ENCODE measurements at regions not wholly inside any gene's neighbourhood (a gene's known extent, or its start where the extent isn't known, plus 50 kb on each side); places are given as distances from the start of the nearest gene placed in this dataset.

DNA sequence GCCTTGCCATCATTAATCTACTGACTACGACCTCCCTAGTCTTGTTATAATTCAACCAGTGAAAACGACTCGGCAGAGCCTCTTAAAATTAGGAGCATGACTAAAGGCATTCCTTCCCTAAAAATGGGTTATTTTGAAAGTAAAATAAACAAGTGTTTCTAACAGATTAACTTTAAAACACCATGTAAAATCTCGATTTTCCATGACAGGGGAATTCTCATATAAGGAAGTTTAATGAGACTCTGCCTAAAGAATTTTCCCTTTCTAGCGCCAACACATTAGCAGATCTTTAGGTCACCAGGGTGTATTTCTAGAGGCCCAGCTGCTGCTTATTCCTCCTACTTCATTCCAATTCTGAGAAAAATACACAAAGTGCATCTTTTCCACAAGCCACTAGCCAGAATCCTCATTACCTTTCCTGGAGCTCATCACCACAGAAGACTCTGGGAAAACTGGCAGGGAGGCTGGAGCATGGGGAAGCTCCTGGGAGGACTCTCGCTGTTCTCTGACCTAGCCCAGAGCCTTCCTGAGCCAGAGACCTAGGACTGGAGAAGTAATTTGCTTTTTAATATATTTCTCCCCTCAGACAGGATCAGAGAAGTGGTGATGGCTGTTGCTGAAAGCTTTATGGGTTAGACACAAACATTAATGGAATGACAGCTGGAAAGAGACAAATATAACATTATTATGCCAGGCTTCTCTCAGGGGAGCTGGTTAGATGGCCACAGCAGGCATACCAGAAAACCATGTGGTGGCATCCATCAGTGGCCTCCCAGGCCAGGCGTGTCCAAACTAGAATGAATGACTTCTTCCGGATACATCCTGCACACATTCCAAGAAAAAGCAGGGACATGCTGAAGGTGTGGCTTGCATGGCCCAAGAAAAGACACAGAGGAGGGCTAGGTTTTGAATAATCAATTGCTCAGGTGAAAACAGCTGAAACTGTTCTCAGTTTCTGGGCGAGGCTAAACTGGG lies 63.6 kb upstream of the CTTNBP2NL start:
- TF ChIP-seq, protein P1, sequence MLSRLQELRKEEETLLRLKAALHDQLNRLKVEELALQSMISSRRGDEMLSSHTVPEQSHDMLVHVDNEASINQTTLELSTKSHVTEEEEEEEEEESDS (CRISPR knock-in tag; IDR thresholded peaks at IDR 0.05): no peak
- TF ChIP-seq HNRNPK (IDR thresholded peaks at IDR 0.05; ENCODE audit: low read depth, low read length, poor library complexity, severe bottlenecking) (no peak), POLR2A (conservative IDR thresholded peaks at IDR 0.05) (no peak), SMARCA4 (IDR thresholded peaks at IDR 0.05) (no peak), NR1H2 (CRISPR knock-in tag; IDR thresholded peaks at IDR 0.05) (no peak), ZNF23 (CRISPR knock-in tag; IDR thresholded peaks at IDR 0.05) (no peak), KLF16 (IDR thresholded peaks at IDR 0.05) (no peak), ZNF274 (IDR thresholded peaks at IDR 0.05; ENCODE audit: borderline replicate concordance, low read depth, low read length) (no peak), ELF4 (CRISPR knock-in tag; IDR thresholded peaks at IDR 0.05) (no peak)
- TF ChIP-seq, protein P2, sequence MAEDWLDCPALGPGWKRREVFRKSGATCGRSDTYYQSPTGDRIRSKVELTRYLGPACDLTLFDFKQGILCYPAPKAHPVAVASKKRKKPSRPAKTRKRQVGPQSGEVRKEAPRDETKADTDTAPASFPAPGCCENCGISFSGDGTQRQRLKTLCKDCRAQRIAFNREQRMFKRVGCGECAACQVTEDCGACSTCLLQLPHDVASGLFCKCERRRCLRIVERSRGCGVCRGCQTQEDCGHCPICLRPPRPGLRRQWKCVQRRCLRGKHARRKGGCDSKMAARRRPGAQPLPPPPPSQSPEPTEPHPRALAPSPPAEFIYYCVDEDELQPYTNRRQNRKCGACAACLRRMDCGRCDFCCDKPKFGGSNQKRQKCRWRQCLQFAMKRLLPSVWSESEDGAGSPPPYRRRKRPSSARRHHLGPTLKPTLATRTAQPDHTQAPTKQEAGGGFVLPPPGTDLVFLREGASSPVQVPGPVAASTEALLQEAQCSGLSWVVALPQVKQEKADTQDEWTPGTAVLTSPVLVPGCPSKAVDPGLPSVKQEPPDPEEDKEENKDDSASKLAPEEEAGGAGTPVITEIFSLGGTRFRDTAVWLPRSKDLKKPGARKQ (CRISPR knock-in tag; IDR thresholded peaks at IDR 0.05): no peak
- TF ChIP-seq, protein P3, sequence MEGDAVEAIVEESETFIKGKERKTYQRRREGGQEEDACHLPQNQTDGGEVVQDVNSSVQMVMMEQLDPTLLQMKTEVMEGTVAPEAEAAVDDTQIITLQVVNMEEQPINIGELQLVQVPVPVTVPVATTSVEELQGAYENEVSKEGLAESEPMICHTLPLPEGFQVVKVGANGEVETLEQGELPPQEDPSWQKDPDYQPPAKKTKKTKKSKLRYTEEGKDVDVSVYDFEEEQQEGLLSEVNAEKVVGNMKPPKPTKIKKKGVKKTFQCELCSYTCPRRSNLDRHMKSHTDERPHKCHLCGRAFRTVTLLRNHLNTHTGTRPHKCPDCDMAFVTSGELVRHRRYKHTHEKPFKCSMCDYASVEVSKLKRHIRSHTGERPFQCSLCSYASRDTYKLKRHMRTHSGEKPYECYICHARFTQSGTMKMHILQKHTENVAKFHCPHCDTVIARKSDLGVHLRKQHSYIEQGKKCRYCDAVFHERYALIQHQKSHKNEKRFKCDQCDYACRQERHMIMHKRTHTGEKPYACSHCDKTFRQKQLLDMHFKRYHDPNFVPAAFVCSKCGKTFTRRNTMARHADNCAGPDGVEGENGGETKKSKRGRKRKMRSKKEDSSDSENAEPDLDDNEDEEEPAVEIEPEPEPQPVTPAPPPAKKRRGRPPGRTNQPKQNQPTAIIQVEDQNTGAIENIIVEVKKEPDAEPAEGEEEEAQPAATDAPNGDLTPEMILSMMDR (IDR thresholded peaks at IDR 0.05 in 2 of 3, conservative IDR thresholded peaks at IDR 0.05 in 1 of 3; ENCODE audit: insufficient read depth in 2 of 3, low read depth in 1 of 3, low read length in 3 of 3): no peak
- TF ChIP-seq, protein P4, sequence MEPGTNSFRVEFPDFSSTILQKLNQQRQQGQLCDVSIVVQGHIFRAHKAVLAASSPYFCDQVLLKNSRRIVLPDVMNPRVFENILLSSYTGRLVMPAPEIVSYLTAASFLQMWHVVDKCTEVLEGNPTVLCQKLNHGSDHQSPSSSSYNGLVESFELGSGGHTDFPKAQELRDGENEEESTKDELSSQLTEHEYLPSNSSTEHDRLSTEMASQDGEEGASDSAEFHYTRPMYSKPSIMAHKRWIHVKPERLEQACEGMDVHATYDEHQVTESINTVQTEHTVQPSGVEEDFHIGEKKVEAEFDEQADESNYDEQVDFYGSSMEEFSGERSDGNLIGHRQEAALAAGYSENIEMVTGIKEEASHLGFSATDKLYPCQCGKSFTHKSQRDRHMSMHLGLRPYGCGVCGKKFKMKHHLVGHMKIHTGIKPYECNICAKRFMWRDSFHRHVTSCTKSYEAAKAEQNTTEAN (CRISPR knock-in tag; IDR thresholded peaks at IDR 0.05): no peak
- TF ChIP-seq, protein P5, sequence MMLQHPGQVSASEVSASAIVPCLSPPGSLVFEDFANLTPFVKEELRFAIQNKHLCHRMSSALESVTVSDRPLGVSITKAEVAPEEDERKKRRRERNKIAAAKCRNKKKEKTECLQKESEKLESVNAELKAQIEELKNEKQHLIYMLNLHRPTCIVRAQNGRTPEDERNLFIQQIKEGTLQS (IDR thresholded peaks at IDR 0.05): no peak
- TF ChIP-seq, protein P5 (CRISPR knock-in tag; conservative IDR thresholded peaks at IDR 0.05): no peak

Data from K562 (cell line).